HG02610 (cell line): ENCODE measurements at regions not wholly inside any gene's neighbourhood (a gene's known extent, or its start where the extent isn't known, plus 50 kb on each side); places are given as distances from the start of the nearest gene placed in this dataset.
"Not testable (repeated sequence)": the region's sequence is repeated elsewhere in the genome, so short reads cannot be mapped to it uniquely, and the experiment has no call there.

ENCODE experiments used
- ATAC-seq: cut with Tn5 transposase; IDR thresholded peaks from one replicate; pipeline ENCODE4 v1.9.1; 2021; ENCODE audit warnings: mild to moderate bottlenecking, moderate library complexity; ENCODE audit not compliant: unreplicated experiment

DNA sequence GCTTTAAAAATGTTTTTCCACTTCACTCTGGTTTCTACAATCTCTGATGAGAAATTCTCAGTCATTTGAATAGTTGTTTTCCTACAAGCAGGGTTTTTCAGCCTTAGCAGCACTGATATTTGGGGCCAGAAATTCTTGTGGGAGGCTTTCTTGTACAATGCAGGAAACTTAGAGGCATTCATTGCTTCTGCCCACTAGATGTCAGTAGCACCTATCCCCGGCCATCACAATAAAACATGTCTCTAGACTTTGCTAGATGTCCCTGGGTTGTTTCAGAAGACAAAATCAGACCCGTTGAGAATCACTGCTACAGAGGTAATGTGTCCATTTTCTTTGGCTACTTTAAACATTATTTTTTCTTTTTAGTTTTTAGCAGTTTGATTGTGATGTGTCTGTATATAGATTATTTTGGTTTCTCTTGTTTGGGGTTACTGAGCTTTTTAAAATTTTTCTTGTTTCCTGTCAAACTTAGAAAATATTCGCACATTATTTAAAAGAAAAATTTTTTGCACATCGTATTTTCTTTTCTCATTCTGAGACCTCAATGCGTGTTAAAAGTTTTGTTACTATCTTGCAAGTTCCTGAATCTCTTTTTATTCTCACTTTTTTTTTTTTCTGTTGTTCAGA lies 60.8 kb upstream of the CCDC179 start:
- ATAC-seq = peak; percentile 91

DNA sequence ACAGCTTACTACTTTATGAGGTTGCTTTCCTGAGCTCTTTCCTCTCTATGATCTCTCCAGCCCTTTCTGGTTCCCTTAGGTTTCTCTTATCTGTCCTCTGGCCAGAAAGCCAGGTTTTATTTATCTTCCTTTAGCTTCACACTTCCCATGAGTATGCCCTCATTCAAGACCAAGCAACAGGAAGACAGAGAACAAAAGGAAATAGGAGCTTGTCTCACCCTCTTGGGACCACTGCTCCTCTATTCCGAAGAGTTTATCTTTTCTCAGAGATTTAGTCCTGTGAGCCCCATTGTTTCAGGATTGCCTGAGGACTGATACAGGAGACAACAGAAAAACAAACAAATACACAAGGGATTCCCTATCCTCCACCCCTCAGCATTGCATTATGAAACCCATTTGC lies 62.4 kb upstream of the CCDC179 start:
- ATAC-seq = no peak

DNA sequence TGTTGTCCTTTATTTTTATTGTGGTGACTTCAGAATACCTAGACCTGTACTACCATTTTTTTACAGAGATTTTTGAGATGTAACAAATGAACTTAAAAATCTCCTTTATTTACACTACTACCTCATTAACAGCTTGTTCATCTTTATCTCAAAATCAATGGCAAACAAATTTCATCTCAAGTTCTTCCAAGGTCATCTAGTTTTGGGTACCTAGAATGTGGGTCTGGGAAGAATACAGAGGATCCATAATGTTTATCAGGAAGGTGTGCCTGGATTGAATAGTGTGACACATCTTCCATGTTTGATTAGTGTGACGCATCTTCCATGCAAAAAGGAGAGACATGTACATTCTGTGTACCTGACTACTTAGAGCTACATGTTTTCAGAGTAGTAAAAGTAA lies 63.3 kb upstream of the CCDC179 start:
- no peak for ATAC-seq

DNA sequence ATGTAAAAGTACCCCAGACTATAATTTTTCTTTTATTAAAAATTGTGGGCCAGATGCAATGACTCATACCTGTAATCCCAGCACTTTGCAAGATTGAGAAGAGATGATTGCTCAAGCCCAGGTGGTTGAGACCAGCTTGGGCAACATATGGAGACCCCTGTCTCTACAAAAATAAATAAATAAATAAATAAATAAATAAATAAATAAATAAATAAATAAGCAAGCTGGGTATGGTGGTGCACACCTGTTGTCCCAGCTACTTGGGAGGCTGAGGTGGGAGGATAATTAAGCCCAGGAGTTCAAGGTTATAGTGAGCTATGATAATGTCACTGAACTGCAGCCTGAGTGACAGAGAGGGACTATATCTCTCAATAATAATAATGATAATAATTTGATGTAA lies 66.1 kb upstream of the CCDC179 start:
- ATAC-seq = no peak

DNA sequence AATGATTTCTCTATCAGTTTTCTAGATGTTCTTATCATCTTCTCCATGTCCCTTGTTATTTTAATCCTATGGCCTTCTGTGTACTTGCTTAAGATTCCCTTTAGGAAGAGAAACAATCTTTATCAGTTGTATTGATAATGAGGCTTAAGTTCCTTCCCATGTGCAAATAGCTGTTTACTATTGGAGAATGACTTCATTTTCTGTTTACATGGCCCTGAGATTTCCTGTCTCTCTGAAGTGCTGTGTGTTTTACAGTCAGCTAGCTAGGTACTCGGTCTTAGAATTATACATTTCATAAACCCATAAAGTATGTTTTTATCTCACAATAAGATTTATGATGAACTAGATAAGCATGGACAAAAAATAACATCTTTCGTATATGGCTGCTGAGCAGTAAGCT lies 67.5 kb upstream of the CCDC179 start:
- ATAC-seq = no peak

DNA sequence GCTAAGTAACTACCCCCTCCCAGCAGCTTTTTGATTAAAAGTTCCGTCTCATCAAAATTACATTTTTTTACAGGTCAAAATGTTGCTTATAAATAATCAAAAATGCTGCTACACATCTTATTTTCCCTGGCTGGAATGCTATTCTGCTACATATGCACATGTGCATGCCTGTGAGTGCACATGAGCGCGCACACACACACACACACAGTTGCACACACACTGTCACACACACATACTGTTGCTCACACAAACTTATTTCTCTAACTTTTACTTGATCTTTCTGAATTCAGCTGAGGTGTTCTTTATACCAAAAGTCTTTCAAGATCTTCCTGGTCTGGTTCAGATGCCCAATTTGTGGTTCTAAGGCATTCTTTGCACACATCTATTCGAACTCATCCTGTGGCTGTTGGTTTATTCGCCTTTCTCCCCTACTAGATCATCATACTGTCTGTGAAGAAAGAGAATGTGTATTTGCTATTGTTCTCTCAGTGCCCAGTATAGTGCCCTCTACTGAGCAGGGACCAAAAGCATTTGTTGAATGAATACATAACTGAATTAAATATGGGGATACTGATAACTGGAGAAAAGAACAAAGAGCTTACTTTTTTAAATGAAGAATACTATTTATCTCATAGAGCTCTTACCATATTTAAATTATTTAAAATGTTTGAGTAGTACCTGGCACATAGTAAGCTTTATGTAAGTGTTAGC lies 68.1 kb upstream of the CCDC179 start:
- no peak for ATAC-seq

DNA sequence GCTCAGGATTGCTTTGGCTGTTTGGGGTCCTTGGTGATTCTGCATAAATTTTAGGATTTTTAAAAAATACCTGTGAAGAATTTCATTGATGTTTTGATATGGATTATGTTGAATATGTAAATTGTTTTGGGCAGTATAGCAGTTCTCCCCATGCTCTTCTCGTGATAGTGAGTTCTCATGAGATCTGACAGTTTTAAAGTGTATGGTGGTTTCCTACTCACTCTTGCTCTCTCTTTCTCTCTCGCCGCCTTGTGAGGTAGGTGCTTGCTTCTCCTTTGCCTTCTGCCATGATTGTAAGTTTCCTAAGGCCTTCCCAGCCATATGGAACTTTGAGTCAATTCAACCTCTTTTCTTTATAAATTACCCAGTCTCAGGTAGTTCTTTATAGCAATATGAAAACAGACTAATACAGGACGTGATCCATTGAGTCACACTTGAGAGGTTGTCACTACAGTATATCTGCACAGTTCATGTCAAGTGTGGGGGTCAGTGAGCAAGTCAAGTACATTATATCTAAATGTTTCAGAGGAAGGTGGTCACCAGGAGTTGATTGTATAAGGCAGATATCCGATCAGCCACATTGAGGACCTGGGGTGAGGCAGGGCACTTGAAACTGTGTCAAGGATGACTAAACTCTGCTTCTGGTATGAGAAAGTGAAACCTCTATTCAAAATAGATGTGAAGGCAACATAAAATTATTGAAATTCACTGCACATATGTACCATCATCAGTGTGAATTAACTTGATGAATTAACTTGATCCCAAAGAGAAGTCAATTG lies 70.7 kb upstream of the CCDC179 start:
- ATAC-seq = peak; percentile 94

DNA sequence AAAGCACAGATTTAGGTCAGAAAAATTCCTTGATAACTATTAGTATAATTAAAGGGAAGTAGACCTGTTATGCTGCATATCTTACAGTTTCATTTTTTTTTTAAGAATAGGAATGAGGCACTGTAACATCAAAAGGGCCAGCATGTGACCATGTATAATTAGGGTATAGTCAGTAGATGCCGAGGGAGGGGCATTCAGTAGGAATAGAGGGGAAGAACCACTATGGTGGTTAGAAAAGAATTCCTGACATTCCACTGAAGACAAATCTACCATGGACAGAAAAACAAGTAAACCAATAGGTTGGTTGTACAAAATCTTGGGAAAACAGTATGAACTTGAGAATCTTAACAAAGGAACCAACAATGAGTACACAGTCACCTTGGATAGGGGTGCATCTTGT lies 78.4 kb upstream of the CCDC179 start:
- ATAC-seq = no peak

DNA sequence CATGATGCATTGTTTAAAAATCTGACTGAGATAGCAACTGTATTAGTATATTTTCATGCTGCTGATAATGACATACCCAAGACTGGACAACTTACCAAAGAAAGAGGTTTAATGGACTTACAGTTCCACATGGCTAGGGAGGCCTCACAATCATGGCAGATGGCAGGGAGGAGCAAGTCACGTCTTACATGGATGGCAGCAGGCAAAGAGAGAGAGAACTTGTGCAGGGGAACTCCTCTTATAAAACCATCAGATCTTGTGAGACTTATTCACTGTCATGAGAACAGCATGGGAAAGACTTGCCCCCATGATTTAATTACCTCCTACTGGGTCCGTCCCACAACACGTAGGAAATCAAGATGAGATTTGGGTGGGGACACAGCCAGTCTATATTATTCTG lies 81.3 kb upstream of the CCDC179 start:
- not testable (repeated sequence) for ATAC-seq

DNA sequence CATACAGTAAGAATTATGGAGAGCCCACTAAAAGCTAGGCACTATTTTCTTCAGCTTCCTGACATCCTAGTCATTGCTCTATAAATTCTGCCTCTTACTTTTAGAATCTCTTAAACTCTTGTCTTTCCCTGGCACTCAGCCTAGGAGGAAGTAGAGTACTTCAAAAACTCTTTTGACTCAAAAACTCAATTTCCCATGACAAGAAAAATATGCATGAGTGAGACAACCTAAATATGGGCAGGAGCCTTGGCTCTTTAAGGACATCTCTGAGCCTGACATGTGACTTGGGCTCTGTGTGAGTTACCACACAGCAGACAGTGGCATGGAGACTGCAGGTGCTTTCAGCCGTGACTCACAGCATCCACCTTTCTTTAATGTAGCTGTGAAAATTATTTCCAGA lies 97.5 kb upstream of the CCDC179 start:
- no peak for ATAC-seq

DNA sequence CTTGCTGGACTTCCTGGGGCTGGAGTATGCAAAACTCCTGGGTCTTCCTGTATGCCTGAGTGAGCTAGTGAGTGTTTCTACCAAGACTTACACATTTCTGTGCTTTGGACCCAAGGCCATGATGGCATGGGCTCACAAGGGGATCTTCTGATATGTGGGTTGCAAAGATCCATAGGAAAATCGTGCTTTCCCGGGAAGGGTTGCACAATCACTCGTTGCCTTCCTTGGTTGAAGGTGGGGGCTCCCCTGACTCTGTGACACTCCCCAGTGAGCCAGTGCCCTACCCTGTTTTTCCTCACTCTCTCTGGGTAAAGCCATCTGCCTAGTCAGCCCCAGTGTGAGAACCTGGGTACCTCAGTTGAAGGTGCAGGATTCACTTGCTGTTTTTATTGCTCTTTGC lies 114.0 kb upstream of the CCDC179 start:
- ATAC-seq = no peak

DNA sequence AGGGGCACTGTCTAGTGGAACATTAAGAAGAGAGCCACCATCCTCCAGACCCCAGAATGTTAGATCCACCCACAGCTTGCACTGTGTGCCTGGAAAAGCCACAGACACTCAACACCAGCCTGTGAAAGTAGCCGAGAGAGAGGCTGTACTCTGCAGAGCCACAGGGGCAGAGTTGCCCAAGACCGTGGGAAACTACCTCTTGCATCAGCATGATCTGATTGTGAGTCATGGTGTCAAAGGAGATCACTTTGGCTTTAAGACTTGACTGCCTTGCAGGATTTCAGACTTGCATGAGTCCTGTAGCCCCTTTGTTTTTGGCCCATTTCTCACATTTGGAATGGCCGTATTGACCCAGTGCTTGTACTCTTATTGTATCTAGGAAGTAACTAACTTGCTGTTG lies 115.9 kb upstream of the CCDC179 start:
- ATAC-seq = no peak

DNA sequence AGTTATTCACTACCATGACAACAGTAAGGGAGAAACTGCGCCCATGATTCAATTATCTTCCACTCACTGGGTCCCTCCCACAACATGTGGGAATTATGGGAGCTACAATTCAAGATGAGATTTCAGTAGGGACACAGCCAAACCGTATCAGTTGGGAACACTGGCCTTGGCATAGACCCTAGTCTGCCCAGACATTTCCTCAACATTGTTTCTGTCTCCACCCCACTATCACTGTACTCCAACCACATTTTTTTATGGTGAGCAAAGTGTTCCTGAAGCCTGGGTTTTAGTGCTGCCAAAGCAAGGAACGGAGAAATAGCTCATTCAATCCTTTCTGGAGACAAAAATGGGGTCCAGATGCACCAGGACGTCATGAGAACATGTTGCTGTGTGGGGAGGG lies 122.6 kb upstream of the CCDC179 start:
- ATAC-seq = no peak

DNA sequence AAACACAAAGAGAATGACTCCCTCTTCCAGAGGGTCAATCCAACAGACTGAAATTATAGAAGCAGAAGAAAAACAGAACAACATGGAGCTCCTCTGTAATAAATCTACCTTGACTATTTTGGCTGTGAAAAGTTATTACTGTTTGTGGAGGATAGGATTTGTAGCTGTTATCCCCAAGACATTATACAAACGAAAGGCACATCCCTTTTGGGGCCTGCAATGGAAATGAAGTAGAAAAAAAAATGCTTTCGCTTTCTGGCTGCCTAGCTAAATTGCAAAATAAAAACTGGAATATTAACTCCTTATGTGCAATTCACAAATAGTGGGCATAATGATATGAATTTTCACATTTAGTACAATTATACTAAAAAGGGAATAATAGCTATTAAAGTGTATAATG lies 123.8 kb upstream of the CCDC179 start:
- no peak for ATAC-seq

DNA sequence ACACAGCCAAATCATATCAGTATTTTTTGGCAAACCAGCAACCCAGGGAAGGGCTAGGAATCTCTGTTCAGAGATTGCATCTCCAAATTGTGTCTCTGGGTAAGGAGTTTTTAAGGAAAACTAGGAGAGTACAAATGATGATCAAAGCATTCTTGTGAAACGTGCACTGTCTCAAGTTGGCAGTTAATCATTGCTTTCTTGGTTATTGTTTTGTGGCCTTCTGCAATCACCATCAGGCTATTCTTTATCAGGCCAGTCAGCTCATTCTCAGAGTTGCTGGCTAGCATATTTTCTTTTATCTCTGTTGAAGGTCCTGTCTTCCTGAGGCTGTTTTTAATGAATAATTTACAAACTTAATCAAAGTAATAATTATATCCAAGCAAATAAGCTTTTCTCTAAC lies 129.1 kb upstream of the CCDC179 start:
- no peak for ATAC-seq

DNA sequence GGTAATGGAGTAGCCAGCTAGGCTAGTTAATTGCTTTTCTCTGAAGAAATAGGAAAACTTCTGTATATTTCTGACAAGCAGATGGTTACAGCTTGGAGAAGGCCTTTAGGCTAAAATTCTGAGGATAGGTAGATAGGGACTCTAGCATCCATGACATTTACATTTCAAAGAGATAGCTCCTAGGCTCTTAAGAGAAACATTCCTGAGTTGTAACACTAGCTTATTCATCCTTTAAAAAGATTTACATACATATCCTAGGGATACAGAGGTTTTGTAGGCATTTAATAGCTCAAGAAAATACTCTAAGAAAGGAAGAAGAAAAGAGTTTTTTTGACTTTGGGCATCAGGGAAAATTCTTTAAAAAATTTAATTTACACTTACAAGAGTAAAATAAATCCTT lies 130.9 kb upstream of the CCDC179 start:
- no peak for ATAC-seq

DNA sequence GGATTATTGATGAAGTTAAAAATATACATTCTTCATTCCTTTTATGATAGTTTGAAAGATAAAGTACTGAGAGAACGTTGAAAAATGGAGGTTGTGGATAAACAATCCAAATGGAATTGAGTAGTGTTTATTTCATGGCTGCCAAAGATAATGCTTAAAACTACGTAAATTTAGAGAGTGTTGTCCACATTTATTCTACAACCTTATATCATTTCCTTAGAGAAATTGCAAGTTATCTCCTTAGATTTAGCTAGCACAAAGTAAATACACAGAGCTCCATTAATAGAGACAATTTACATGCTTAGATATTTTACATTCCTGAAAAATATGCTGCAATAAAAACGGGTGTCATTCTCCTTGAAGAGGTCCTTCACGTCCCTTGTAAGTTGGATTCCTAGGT lies 146.5 kb upstream of the CCDC179 start:
- no peak for ATAC-seq

DNA sequence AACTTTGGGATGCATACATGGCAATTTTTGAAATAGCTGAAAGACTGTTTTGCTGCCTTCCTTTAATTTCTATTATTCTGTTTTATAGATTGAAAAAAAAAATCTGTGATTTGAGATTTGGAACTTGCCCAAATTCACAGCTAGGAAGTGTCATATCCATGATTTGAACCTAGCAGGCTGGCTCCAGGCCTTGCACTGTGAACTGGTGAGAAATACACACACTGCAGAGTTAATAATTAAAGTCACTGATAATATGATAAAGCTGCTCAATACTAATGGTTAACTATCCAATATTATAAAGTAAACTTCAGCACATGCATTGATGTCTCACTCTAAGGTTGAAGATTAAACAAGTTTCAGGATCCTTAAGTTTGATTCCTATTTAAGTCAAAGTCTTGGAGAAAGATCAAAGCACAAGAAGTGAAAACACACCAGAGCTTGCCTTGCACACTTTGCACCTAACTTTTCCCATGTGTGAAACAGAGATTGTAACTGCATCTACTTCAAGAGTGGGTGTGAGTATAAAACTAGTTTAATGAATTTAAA lies 150.6 kb upstream of the CCDC179 start:
- ATAC-seq = no peak

DNA sequence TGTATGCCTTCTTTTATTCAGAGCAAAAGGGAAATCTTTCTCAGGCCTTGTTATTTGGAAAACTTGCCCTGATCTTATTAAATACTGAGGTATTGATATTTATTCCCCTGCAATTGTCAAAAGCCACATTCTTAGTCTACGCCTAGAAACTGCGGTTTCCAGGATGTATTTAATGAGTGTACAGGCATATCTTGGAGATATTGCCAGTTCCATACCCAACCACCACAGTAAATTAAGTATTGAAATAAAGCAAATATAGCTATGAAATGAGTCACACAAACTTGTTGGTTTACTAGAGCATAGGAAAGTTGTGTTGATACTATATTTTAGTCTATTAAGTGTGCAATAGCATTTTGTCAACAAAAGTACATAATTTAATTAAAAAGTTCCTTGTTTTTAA lies 152.7 kb upstream of the CCDC179 start:
- no peak for ATAC-seq

DNA sequence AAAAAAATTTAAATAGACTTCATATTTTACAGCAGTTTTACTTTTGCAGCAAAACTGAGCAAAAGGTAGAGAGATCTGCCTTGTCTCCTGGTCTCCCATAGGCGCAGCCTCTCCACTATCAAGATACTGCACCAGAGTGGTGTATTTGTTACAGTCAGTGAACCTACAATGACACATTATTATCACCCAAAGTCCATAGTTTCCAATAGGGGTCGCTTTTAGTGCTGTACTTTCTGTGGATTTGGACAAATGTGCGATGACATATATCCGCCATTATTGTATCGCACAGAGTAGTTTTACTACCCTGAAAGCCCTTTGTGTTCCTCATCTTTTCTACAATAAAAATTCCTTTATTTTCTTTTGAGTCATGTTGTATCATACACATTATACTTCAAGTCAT lies 153.2 kb upstream of the CCDC179 start:
- ATAC-seq = no peak

DNA sequence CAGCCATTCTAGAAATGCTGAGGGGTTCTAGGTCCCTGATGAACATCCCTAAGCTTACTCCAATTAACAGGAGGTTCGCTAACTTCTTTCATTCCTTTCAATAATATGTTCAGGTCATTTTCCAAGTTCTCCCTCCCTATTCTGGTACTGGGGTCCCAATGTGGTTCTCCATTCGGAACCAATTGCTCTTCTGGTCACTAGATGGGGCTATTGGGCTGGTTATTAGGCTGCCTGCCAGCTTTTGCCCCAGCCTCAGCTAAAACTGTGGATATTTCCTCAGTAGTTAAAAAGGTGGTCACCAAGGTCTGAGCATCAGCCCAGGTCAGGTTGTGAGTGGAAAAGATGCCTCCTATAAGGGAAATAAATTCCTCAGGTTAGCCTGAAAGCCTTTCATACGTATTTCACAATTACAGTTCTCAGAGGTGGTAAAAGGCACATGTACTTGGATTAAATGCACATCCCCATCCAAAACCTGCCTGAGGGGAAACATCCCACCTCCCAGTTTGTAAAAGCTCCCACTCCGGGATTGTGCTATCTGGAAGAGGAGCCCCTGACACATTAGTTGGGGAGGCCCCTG lies 161.1 kb upstream of the CCDC179 start:
- ATAC-seq = peak; percentile 61

DNA sequence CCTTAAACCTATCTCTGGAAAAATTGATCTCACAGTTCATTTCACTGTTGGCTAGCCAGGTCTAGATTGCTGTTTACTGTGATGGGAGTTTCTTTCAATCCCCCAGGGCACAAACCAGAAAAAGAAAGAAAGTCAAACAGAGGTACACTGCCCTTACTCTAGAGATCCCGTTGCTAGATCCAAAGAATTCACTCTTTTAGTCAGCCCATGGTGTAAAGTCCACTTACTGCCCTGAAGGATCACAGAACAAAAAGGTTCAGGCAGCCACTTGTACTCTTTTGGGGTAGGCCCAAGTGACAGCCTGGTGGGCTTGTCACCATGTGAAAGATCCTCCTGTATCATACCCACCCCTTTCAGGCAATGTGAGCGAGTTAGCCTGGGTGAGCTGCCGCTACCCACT lies 162.6 kb upstream of the CCDC179 start:
- peak; percentile 22 for ATAC-seq
